ENCODE measurements at regions not wholly inside any gene's neighbourhood (a gene's known extent, or its start where the extent isn't known, plus 50 kb on each side); places are given as distances from the start of the nearest gene placed in this dataset.

DNA sequence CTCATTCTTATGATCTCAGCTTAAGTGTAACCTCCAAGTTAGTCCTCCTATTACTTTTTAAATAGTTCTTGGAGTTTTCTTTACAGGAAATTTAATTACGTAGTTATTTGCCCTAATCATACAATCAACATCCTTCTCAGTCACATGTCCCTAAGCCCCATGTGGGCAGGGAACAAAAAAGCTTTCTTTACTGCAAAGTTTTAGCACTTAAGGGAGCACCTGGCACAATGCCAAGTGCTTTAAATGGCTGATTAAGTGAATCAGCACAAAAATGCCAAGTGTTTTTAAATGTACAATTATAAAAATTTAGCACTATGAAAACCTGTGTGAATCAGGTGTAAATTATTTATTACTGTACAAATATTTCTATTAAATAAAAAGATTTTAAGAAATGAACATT, 445.3 kb downstream of the C3orf38 start:
- TF ChIP-seq, protein P1, sequence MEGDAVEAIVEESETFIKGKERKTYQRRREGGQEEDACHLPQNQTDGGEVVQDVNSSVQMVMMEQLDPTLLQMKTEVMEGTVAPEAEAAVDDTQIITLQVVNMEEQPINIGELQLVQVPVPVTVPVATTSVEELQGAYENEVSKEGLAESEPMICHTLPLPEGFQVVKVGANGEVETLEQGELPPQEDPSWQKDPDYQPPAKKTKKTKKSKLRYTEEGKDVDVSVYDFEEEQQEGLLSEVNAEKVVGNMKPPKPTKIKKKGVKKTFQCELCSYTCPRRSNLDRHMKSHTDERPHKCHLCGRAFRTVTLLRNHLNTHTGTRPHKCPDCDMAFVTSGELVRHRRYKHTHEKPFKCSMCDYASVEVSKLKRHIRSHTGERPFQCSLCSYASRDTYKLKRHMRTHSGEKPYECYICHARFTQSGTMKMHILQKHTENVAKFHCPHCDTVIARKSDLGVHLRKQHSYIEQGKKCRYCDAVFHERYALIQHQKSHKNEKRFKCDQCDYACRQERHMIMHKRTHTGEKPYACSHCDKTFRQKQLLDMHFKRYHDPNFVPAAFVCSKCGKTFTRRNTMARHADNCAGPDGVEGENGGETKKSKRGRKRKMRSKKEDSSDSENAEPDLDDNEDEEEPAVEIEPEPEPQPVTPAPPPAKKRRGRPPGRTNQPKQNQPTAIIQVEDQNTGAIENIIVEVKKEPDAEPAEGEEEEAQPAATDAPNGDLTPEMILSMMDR (conservative IDR thresholded peaks at IDR 0.05 in 1 of 2, IDR thresholded peaks at IDR 0.05 in 1 of 2; ENCODE audit: low read depth in 1 of 2, low read length in 2 of 2), result no peak
- TF ChIP-seq EZH2 (IDR thresholded peaks at IDR 0.05; ENCODE audit: low read length, missing control alignments), result no peak
